ENCODE measurements at regions not wholly inside any gene's neighbourhood (a gene's known extent, or its start where the extent isn't known, plus 50 kb on each side); places are given as distances from the start of the nearest gene placed in this dataset.
"Not testable (repeated sequence)": the region's sequence is repeated elsewhere in the genome, so short reads cannot be mapped to it uniquely, and the experiment has no call there.

DNA sequence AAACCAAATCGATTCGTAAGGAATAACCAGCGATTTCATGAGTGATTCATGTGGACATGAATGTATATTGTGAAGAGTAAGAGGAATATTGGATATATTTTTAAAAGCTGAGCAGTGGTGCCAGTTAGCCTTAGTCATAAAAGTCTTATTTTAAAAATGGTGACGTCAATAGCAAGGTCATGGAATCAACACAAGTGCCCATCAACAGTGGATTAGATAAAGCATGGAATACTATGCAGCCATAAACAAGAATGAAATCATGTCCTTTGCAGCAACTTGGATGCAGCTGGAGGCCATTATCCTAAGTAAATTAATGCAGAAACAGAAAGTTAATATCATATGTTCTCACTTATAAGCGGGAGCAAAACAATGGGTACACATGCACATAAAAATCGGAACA is 89.0 kb upstream of the STOX2 start (continued):
- TF ChIP-seq, protein P1, sequence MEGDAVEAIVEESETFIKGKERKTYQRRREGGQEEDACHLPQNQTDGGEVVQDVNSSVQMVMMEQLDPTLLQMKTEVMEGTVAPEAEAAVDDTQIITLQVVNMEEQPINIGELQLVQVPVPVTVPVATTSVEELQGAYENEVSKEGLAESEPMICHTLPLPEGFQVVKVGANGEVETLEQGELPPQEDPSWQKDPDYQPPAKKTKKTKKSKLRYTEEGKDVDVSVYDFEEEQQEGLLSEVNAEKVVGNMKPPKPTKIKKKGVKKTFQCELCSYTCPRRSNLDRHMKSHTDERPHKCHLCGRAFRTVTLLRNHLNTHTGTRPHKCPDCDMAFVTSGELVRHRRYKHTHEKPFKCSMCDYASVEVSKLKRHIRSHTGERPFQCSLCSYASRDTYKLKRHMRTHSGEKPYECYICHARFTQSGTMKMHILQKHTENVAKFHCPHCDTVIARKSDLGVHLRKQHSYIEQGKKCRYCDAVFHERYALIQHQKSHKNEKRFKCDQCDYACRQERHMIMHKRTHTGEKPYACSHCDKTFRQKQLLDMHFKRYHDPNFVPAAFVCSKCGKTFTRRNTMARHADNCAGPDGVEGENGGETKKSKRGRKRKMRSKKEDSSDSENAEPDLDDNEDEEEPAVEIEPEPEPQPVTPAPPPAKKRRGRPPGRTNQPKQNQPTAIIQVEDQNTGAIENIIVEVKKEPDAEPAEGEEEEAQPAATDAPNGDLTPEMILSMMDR (conservative IDR thresholded peaks at IDR 0.05; ENCODE audit: low read depth in 2 of 2), result no peak

DNA sequence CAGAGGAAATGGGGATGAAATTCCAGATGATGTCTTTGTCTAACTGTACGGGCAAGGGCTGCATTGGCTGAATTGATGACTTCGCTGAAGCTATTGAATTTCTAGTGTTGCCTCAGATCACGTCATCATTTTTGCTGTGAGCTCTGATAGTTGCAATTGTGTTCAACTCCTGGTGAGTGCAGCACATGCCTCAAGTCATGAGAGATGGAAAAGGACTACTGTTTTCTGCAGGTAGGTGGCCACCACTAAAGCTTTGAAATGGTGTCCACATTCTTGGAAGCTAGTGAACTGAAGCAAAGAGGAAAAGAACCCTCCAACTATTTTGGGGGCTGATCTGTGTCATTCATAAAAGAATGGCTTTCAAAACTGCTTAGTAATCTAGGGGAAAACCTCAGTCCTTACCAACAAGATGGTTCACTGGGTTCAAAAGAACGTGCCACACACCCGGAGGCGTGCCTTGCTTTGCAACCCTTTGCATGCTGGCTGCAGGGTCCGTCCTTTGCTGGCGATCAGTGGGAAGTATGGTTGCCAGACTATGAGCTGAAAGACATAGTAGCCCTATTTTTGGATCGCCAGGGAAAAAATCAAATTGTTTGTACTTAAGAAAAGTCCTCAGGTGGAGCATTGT is 88.1 kb upstream of the STOX2 start:
- Histone ChIP-seq H3K4me3 (no peak overlapping the region), H3K4me1 (ENCODE audit: insufficient read depth) (no peaks in the 10 kb centered on the region), H3K36me3 (ENCODE audit: insufficient read depth) (no peaks in the 10 kb centered on the region), H3K9me2 (ENCODE audit: insufficient read depth) (0 out of 2 replicates have a peak, but pooled peaks cover 4% of the 10 kb centered on the region), H3K27ac (ENCODE audit: low read depth) (no peak overlapping the region), H2AFZ (no peak overlapping the region), H3K4me2 (no peak overlapping the region), H4K20me1 (replicated peaks; ENCODE audit: insufficient read depth) (no peaks in the 10 kb centered on the region), H3K27me3 (ENCODE audit: insufficient read depth) (no peaks in the 10 kb centered on the region), H3F3A (replicated peaks; ENCODE audit: low read depth) (no peaks in the 10 kb centered on the region), H3K79me2 (replicated peaks; ENCODE audit: insufficient read depth) (no peaks in the 10 kb centered on the region)
- DNase-seq (ENCODE audit: low spot score) (no peak), ATAC-seq (no peak)
- Mint-ChIP-seq H3K27me3 (ENCODE audit: insufficient read depth, low read depth, poor library complexity) (peaks cover 1% of the 10 kb centered on the region), H3K4me1 (no peaks in the 10 kb centered on the region), H3K4me3 (no peak overlapping the region), H3K36me3 (ENCODE audit: low read depth) (peaks cover 11% of the 10 kb centered on the region), H3K27ac (no peak overlapping the region), H3K9me3 (peaks cover 25% of the 10 kb centered on the region; the same call in 2 of the 3 replicates)
- no peak for TF ChIP-seq JUNB (IDR thresholded peaks at IDR 0.05; ENCODE audit: unreplicated experiment)
- no peak for TF ChIP-seq STAT1 (IDR thresholded peaks at IDR 0.05; ENCODE audit: unreplicated experiment)
- TF ChIP-seq EZH2phosphoT487 (IDR thresholded peaks at IDR 0.05; ENCODE audit: unreplicated experiment), result no peak
- no peak for TF ChIP-seq EZH2 (IDR thresholded peaks at IDR 0.05; ENCODE audit: low read depth, unreplicated experiment)
- TF ChIP-seq ZNF462 (CRISPR knock-in tag; IDR thresholded peaks at IDR 0.05), result no peak

GRCh38 chr4:183818591-183818990 is 86.5 kb upstream of the STOX2 start:
- H3K36me3 Mint-ChIP-seq (ENCODE audit: low read depth), result peaks cover 14% of the 10 kb centered on the region
- H3K79me2 ChIP-seq (replicated peaks; ENCODE audit: insufficient read depth); H3K9me2 ChIP-seq (ENCODE audit: insufficient read depth); H2AFZ ChIP-seq; H4K20me1 ChIP-seq (replicated peaks; ENCODE audit: insufficient read depth); H3K27ac Mint-ChIP-seq; DNase-seq (ENCODE audit: low spot score); H3F3A ChIP-seq (replicated peaks; ENCODE audit: low read depth); H3K27me3 ChIP-seq (ENCODE audit: insufficient read depth); H3K27me3 Mint-ChIP-seq (ENCODE audit: insufficient read depth, low read depth, poor library complexity); H3K4me1 ChIP-seq (ENCODE audit: insufficient read depth); H3K36me3 ChIP-seq (ENCODE audit: insufficient read depth); H3K4me3 ChIP-seq; H3K4me2 ChIP-seq; H3K4me1 Mint-ChIP-seq; ATAC-seq; H3K27ac ChIP-seq (ENCODE audit: low read depth); H3K4me3 Mint-ChIP-seq: not testable (repeated sequence)
- H3K9me3 Mint-ChIP-seq, result peaks cover 33% of the 10 kb centered on the region
